IMR-90 (cell line): ENCODE measurements at regions not wholly inside any gene's neighbourhood (a gene's known extent, or its start where the extent isn't known, plus 50 kb on each side); places are given as distances from the start of the nearest gene placed in this dataset.

ENCODE experiments used
- BHLHE40 ChIP-seq: fragments of 150-350 bp; IDR thresholded peaks from 2 replicates; pipeline ENCODE4 v1.6.1; 2016; ENCODE audit warnings: mild to moderate bottlenecking, low read depth, low read length
- CEBPB ChIP-seq: IDR thresholded peaks from 2 replicates; pipeline ENCODE4 v1.6.1; 2012; ENCODE audit warnings: low read depth, low read length, improper control_type of control experiment
- CHD1 ChIP-seq: IDR thresholded peaks from 2 replicates; pipeline ENCODE4 v1.6.1; 2012; ENCODE audit warnings: low read depth, low read length, improper control_type of control experiment
- CTCF ChIP-seq: conservative IDR thresholded peaks from 2 replicates; pipeline ENCODE4 v1.5.1; 2012; ENCODE audit warnings: mild to moderate bottlenecking, low read depth, low read length, improper control_type of control experiment
- ELK1 ChIP-seq: fragments of 150-350 bp; IDR thresholded peaks from 2 replicates; pipeline ENCODE4 v1.6.1; 2016; ENCODE audit warnings: low read depth, mild to moderate bottlenecking, low read length, moderate library complexity, borderline replicate concordance
- MAFK ChIP-seq: IDR thresholded peaks from 2 replicates; pipeline ENCODE4 v1.6.1; 2012; ENCODE audit warnings: low read depth, low read length, improper control_type of control experiment
- MAZ ChIP-seq: IDR thresholded peaks from 2 replicates; pipeline ENCODE4 v1.6.1; 2012; ENCODE audit warnings: low read depth, mild to moderate bottlenecking, low read length, improper control_type of control experiment, moderate library complexity, borderline replicate concordance
- NFE2L2 ChIP-seq: fragments of 150-350 bp; IDR thresholded peaks from 2 replicates; pipeline ENCODE4 v1.6.1; 2016; ENCODE audit warnings: low read depth, mild to moderate bottlenecking, low read length
- POLR2A ChIP-seq: IDR thresholded peaks from 2 replicates; pipeline ENCODE4 v1.6.1; 2012; ENCODE audit warnings: mild to moderate bottlenecking, low read depth, low read length
- RAD21 ChIP-seq: IDR thresholded peaks from 2 replicates; pipeline ENCODE4 v1.6.1; 2012; ENCODE audit warnings: low read length, improper control_type of control experiment
- RCOR1 ChIP-seq: IDR thresholded peaks from 2 replicates; pipeline ENCODE4 v1.6.1; 2012; ENCODE audit warnings: mild to moderate bottlenecking, low read length, improper control_type of control experiment; ENCODE audit not compliant: insufficient replicate concordance
- USF2 ChIP-seq: fragments of 150-350 bp; IDR thresholded peaks from 2 replicates; pipeline ENCODE4 v1.6.1; 2017; ENCODE audit warnings: mild to moderate bottlenecking, antibody characterized with exemption, low read length, low read depth

- TF ChIP-seq CHD1 (no peak), MAFK (no peak), RAD21 (no peak), CTCF (no peak), BHLHE40 (no peak), CEBPB (no peak), USF2 (no peak), POLR2A (no peak), MAZ (no peak), ELK1 (no peak), RCOR1 (no peak), NFE2L2 (no peak)
Observed at GRCh38 chr17:73987395-73987794, 216.1 kb upstream of the RPL38 start.
